ENCODE measurements at regions not wholly inside any gene's neighbourhood (a gene's known extent, or its start where the extent isn't known, plus 50 kb on each side); places are given as distances from the start of the nearest gene placed in this dataset.
"Not testable (repeated sequence)": the region's sequence is repeated elsewhere in the genome, so short reads cannot be mapped to it uniquely, and the experiment has no call there.

GRCh38 chr9:135178498-135178897 lies 91.0 kb downstream of the OLFM1 start:
- intact Hi-C loops (cut with DNase I): no loop called here
- no peak for TF ChIP-seq CTCF (IDR thresholded peaks at IDR 0.05)
- no peak for TF ChIP-seq POLR2A (IDR thresholded peaks at IDR 0.05)
- no peaks in the 10 kb centered on the region for H3K4me1 ChIP-seq
- DNase-seq (no peak), ATAC-seq (no peak)
- H3K9me3 ChIP-seq: no peaks in the 10 kb centered on the region
- WGBS (ENCODE audit: insufficient coverage, low coverage, low lambda C conversion rate, missing lambda C conversion rate): 71% methylated on average over 3 of the region's 10 CpGs
- no peaks in the 10 kb centered on the region for H3K27me3 ChIP-seq
- no peak overlapping the region for H3K4me3 ChIP-seq
- H3K27ac ChIP-seq: no peak overlapping the region
- no peaks in the 10 kb centered on the region for H3K36me3 ChIP-seq

- Histone ChIP-seq H3K4me1 (no peaks in the 10 kb centered on the region), H3K9me3 (no peaks in the 10 kb centered on the region), H3K4me3 (no peak overlapping the region), H3K27ac (no peak overlapping the region), H3K27me3 (no peaks in the 10 kb centered on the region), H3K36me3 (no peaks in the 10 kb centered on the region)
- intact Hi-C loops (cut with DNase I): no loop called here
- TF ChIP-seq POLR2A (IDR thresholded peaks at IDR 0.05): no peak
- no peak for TF ChIP-seq CTCF (IDR thresholded peaks at IDR 0.05)
- ATAC-seq (no peak), DNase-seq (no peak)
- WGBS (ENCODE audit: insufficient coverage, low coverage, low lambda C conversion rate, missing lambda C conversion rate): 46% methylated on average over 4 of the region's 10 CpGs
These were observed 91.6 kb downstream of the OLFM1 start for GRCh38 chr9:135179041-135179440.

- Histone ChIP-seq H3K27ac (no peak overlapping the region), H3K36me3 (no peaks in the 10 kb centered on the region), H3K4me1 (no peaks in the 10 kb centered on the region), H3K9me3 (no peaks in the 10 kb centered on the region), H3K27me3 (no peaks in the 10 kb centered on the region), H3K4me3 (no peak overlapping the region)
- intact Hi-C loops (cut with DNase I): no loop called here
- no peak for ATAC-seq
- no peak for TF ChIP-seq POLR2A (IDR thresholded peaks at IDR 0.05)
- TF ChIP-seq CTCF (IDR thresholded peaks at IDR 0.05): no peak
- DNase-seq: no peak
- 52% methylated on average over 6 of the region's 9 CpGs for WGBS (ENCODE audit: insufficient coverage, low coverage, low lambda C conversion rate, missing lambda C conversion rate)
These were observed 92.5 kb downstream of the OLFM1 start for GRCh38 chr9:135179976-135180375.

GRCh38 chr9:135180586-135180985 lies 93.1 kb downstream of the OLFM1 start:
- Histone ChIP-seq H3K27me3 (no peaks in the 10 kb centered on the region), H3K9me3 (no peaks in the 10 kb centered on the region), H3K36me3 (no peaks in the 10 kb centered on the region), H3K4me1 (no peaks in the 10 kb centered on the region), H3K27ac (no peak overlapping the region), H3K4me3 (no peak overlapping the region)
- intact Hi-C loops (cut with DNase I): no loop called here
- no peak for DNase-seq
- no peak for TF ChIP-seq CTCF (IDR thresholded peaks at IDR 0.05)
- no peak for TF ChIP-seq POLR2A (IDR thresholded peaks at IDR 0.05)
- no CpG with 5 or more reads among the region's 4 CpGs for WGBS (ENCODE audit: insufficient coverage, low coverage, low lambda C conversion rate, missing lambda C conversion rate)
- no peak for ATAC-seq

- WGBS (ENCODE audit: insufficient coverage, low coverage, low lambda C conversion rate, missing lambda C conversion rate): 77% methylated on average over 7 of the region's 11 CpGs
- Histone ChIP-seq H3K4me3 (no peak overlapping the region), H3K27me3 (no peaks in the 10 kb centered on the region), H3K4me1 (no peaks in the 10 kb centered on the region), H3K9me3 (no peaks in the 10 kb centered on the region), H3K27ac (no peak overlapping the region), H3K36me3 (no peaks in the 10 kb centered on the region)
- intact Hi-C loops (cut with DNase I): no loop called here
- TF ChIP-seq POLR2A (IDR thresholded peaks at IDR 0.05) (no peak), CTCF (IDR thresholded peaks at IDR 0.05) (no peak)
- DNase-seq (no peak), ATAC-seq (no peak)
These were observed 93.9 kb downstream of the OLFM1 start for GRCh38 chr9:135181336-135181735.

- ATAC-seq: not testable (repeated sequence)
These were observed 94.4 kb downstream of the OLFM1 start for GRCh38 chr9:135181841-135182240.

More at GRCh38 chr9:135181841-135182240, 94.4 kb downstream of the OLFM1 start:
- H3K36me3 ChIP-seq; intact Hi-C loops (cut with DNase I); DNase-seq; H3K9me3 ChIP-seq; H3K4me3 ChIP-seq; H3K4me1 ChIP-seq; H3K27me3 ChIP-seq; H3K27ac ChIP-seq: not testable (repeated sequence)
- WGBS (ENCODE audit: insufficient coverage, low coverage, low lambda C conversion rate, missing lambda C conversion rate): 94% methylated on average over 6 of the region's 10 CpGs

All from right lobe of liver (tissue), 6 donors.